HEK293T (cell line): ENCODE measurements at regions not wholly inside any gene's neighbourhood (a gene's known extent, or its start where the extent isn't known, plus 50 kb on each side); places are given as distances from the start of the nearest gene placed in this dataset.

Source experiments
- CTCF ChIA-PET: fragments of 350-600 bp; formaldehyde crosslinking; extraction: SDS; loops from one replicate; lab custom pipeline; 2021; ENCODE audit warnings: antibody characterized with exemption, inconsistent platforms; lab: Yijun Ruan, JAX
- POLR2A ChIA-PET: fragments of 350-600 bp; formaldehyde crosslinking; extraction: SDS; loops from one replicate; lab custom pipeline; 2020; ENCODE audit warnings: antibody characterized with exemption, inconsistent platforms; lab: Yijun Ruan, JAX
- DNase-seq: peaks from one replicate; pipeline ENCODE4 v3.0.0; 2012; ENCODE audit warnings: mixed read lengths; ENCODE audit errors: extremely low spot score
- ARNT ChIP-seq: fragments of 450-650 bp; IDR thresholded peaks from 2 replicates; pipeline ENCODE4 v1.6.1; 2017; ENCODE audit warnings: mild to moderate bottlenecking
- BHLHE40 ChIP-seq: fragments of 450-650 bp; IDR thresholded peaks from 2 replicates; pipeline ENCODE4 v1.6.1; 2016; ENCODE audit warnings: mild to moderate bottlenecking, moderate library complexity, borderline replicate concordance
- CTBP1 ChIP-seq: fragments of 450-650 bp; IDR thresholded peaks from 2 replicates; pipeline ENCODE4 v1.6.1; 2016; ENCODE audit warnings: borderline replicate concordance
- ELF4 ChIP-seq: fragments of 450-650 bp; IDR thresholded peaks from 2 replicates; pipeline ENCODE4 v1.6.1; 2017; ENCODE audit warnings: antibody characterized with exemption
- FOXA1 ChIP-seq: fragments of 450-650 bp; IDR thresholded peaks from 2 replicates; pipeline ENCODE4 v1.6.1; 2016; ENCODE audit warnings: mild to moderate bottlenecking
- FOXK2 ChIP-seq: fragments of 450-650 bp; IDR thresholded peaks from 2 replicates; pipeline ENCODE4 v1.6.1; 2016; ENCODE audit warnings: mild to moderate bottlenecking
- FOXM1 ChIP-seq: fragments of 450-650 bp; IDR thresholded peaks from 2 replicates; pipeline ENCODE4 v1.6.1; 2017; ENCODE audit warnings: mild to moderate bottlenecking, borderline replicate concordance
- HDGF ChIP-seq: fragments of 450-650 bp; IDR thresholded peaks from 2 replicates; pipeline ENCODE4 v1.6.1; 2017; ENCODE audit warnings: antibody characterized with exemption, borderline replicate concordance
- L3MBTL2 ChIP-seq: fragments of 450-650 bp; conservative IDR thresholded peaks from 2 replicates; pipeline ENCODE4 v1.6.1; 2016; ENCODE audit warnings: mild to moderate bottlenecking
- LEF1 ChIP-seq: fragments of 450-650 bp; IDR thresholded peaks from 2 replicates; pipeline ENCODE4 v1.6.1; 2017; ENCODE audit warnings: mild to moderate bottlenecking, borderline replicate concordance
- NFRKB ChIP-seq: fragments of 450-650 bp; IDR thresholded peaks from 2 replicates; pipeline ENCODE4 v1.6.1; 2016; ENCODE audit warnings: mild to moderate bottlenecking, moderate library complexity
- PKNOX1 ChIP-seq: fragments of 450-650 bp; IDR thresholded peaks from 2 replicates; pipeline ENCODE4 v1.6.1; 2016
- SP1 ChIP-seq: fragments of 450-650 bp; IDR thresholded peaks from 2 replicates; pipeline ENCODE4 v1.6.1; 2017
- SUZ12 ChIP-seq: fragments of 450-650 bp; IDR thresholded peaks from 2 replicates; pipeline ENCODE4 v1.6.1; 2016; ENCODE audit warnings: mild to moderate bottlenecking
- TARDBP ChIP-seq: fragments of 450-650 bp; IDR thresholded peaks from 2 replicates; pipeline ENCODE4 v1.6.1; 2016
- ZNF384 ChIP-seq: fragments of 450-650 bp; IDR thresholded peaks from 2 replicates; pipeline ENCODE4 v1.6.1; 2016

- no peak for DNase-seq
- TF ChIP-seq CTBP1 (no peak), BHLHE40 (no peak), SP1 (no peak), SUZ12 (no peak), PKNOX1 (no peak), HDGF (no peak), LEF1 (no peak), FOXM1 (no peak), L3MBTL2 (no peak), FOXK2 (no peak), TARDBP (no peak)
- ChIA-PET CTCF (no interaction called here), POLR2A (no interaction called here)
Observed at GRCh38 chr2:228378696-228379425, 197.4 kb upstream of the SPHKAP start.

- DNase-seq = no peak
- TF ChIP-seq PKNOX1 = no peak
- TF ChIP-seq SUZ12 = no peak
- TF ChIP-seq LEF1 = no peak
- no peak for TF ChIP-seq ARNT
- TF ChIP-seq CTBP1 = no peak
- no peak for TF ChIP-seq SP1
- TF ChIP-seq BHLHE40 = no peak
- ChIA-PET CTCF (no interaction called here), POLR2A (no interaction called here)
Observed at GRCh38 chr2:228378233-228378632, 196.7 kb upstream of the SPHKAP start.

GRCh38 chr2:228377533-228377932 lies 196.0 kb upstream of the SPHKAP start:
- CTCF ChIA-PET = no interaction called here

GRCh38 chr2:228374741-228375140 lies 193.3 kb upstream of the SPHKAP start:
- TF ChIP-seq SUZ12 (no peak), PKNOX1 (no peak), ARNT (no peak)
- POLR2A ChIA-PET = no interaction called here
- DNase-seq = no peak
- CTCF ChIA-PET = no interaction called here

More at GRCh38 chr2:228377533-228377932, 196.0 kb upstream of the SPHKAP start:
- POLR2A ChIA-PET = no interaction called here
- no peak for DNase-seq
- TF ChIP-seq ZNF384 = no peak
- no peak for TF ChIP-seq FOXM1
- no peak for TF ChIP-seq FOXK2
- no peak for TF ChIP-seq SP1
- TF ChIP-seq PKNOX1 = no peak
- no peak for TF ChIP-seq HDGF
- no peak for TF ChIP-seq ELF4
- no peak for TF ChIP-seq L3MBTL2
- TF ChIP-seq TARDBP = no peak
- TF ChIP-seq NFRKB = no peak
- no peak for TF ChIP-seq BHLHE40
- TF ChIP-seq SUZ12 = no peak
- no peak for TF ChIP-seq CTBP1
- TF ChIP-seq LEF1 = no peak
- no peak for TF ChIP-seq FOXA1
- TF ChIP-seq ARNT = no peak

GRCh38 chr2:228373191-228373590 lies 191.7 kb upstream of the SPHKAP start:
- no peak for TF ChIP-seq HDGF
- TF ChIP-seq PKNOX1 = no peak
- TF ChIP-seq ELF4 = no peak
- no peak for TF ChIP-seq CTBP1
- TF ChIP-seq L3MBTL2 = no peak
- TF ChIP-seq SP1 = no peak
- no peak for TF ChIP-seq FOXK2
- no peak for TF ChIP-seq SUZ12
- no peak for DNase-seq
- ChIA-PET POLR2A (no interaction called here), CTCF (no interaction called here)

- ChIA-PET POLR2A (no interaction called here), CTCF (no interaction called here)
- no peak for TF ChIP-seq LEF1
- no peak for TF ChIP-seq SP1
- no peak for TF ChIP-seq FOXA1
- no peak for TF ChIP-seq CTBP1
- no peak for TF ChIP-seq ARNT
- TF ChIP-seq ELF4 = no peak
- DNase-seq = no peak
Observed at GRCh38 chr2:228372212-228372611, 190.7 kb upstream of the SPHKAP start.
